GM19372 (cell line): ENCODE measurements at regions not wholly inside any gene's neighbourhood (a gene's known extent, or its start where the extent isn't known, plus 50 kb on each side); places are given as distances from the start of the nearest gene placed in this dataset.

Experiments
- ATAC-seq: cut with Tn5 transposase; IDR thresholded peaks from one replicate; pipeline ENCODE4 v1.9.1; 2021; ENCODE audit warnings: mild to moderate bottlenecking, low read depth, moderate library complexity; ENCODE audit not compliant: unreplicated experiment

- no peak for ATAC-seq
Measured at GRCh38 chr7:136339464-136339863, 362.3 kb upstream of the MTPN start.

GRCh38 chr7:136336932-136337331 is 359.8 kb upstream of the MTPN start:
- ATAC-seq: no peak

GRCh38 chr7:136333636-136334035 is 356.5 kb upstream of the MTPN start:
- no peak for ATAC-seq

GRCh38 chr7:136326045-136326609 is 349.0 kb upstream of the MTPN start:
- ATAC-seq: no peak

GRCh38 chr7:136325578-136325977 is 348.4 kb upstream of the MTPN start:
- ATAC-seq: no peak

GRCh38 chr7:136325027-136325426 is 347.9 kb upstream of the MTPN start:
- ATAC-seq: no peak

GRCh38 chr7:136324073-136324704 is 347.0 kb upstream of the MTPN start:
- no peak for ATAC-seq

- peak; percentile 68 for ATAC-seq
Measured at GRCh38 chr7:136312592-136312991, 335.4 kb upstream of the MTPN start.

GRCh38 chr7:136309407-136309806 is 332.2 kb upstream of the MTPN start:
- ATAC-seq: no peak

GRCh38 chr7:136308230-136308629 is 331.1 kb upstream of the MTPN start:
- ATAC-seq: no peak

GRCh38 chr7:136303162-136303561 is 326.0 kb upstream of the MTPN start:
- no peak for ATAC-seq

GRCh38 chr7:136302049-136302448 is 324.9 kb upstream of the MTPN start:
- no peak for ATAC-seq

GRCh38 chr7:136294977-136295376 is 317.8 kb upstream of the MTPN start:
- no peak for ATAC-seq

GRCh38 chr7:136293841-136294391 is 316.8 kb upstream of the MTPN start:
- ATAC-seq: peak; percentile 9

GRCh38 chr7:136293272-136293671 is 316.1 kb upstream of the MTPN start:
- ATAC-seq: peak; percentile 86

- ATAC-seq: no peak
Measured at GRCh38 chr7:136292365-136292764, 315.2 kb upstream of the MTPN start.

- ATAC-seq: no peak
Measured at GRCh38 chr7:136290351-136290750, 313.2 kb upstream of the MTPN start.

GRCh38 chr7:136278057-136278456 is 300.9 kb upstream of the MTPN start:
- no peak for ATAC-seq

GRCh38 chr7:136275794-136276193 is 298.6 kb upstream of the MTPN start:
- no peak for ATAC-seq

- no peak for ATAC-seq
Measured at GRCh38 chr7:136274636-136275345, 297.6 kb upstream of the MTPN start.

- ATAC-seq: no peak
Measured at GRCh38 chr7:136272934-136273333, 295.8 kb upstream of the MTPN start.

GRCh38 chr7:136267822-136268221 is 290.7 kb upstream of the MTPN start:
- no peak for ATAC-seq
